Dedifferentiated amniotic fluid mesenchymal stem cell (primary cell): ENCODE measurements at regions not wholly inside any gene's neighbourhood (a gene's known extent, or its start where the extent isn't known, plus 50 kb on each side); places are given as distances from the start of the nearest gene placed in this dataset.

Source experiments
- DNase-seq: peaks from one replicate; pipeline ENCODE4 v3.0.0-alpha.2; 2016; ENCODE audit errors: extremely low spot score

GRCh38 chr12:127885954-127886750 lies 380.8 kb upstream of the TMEM132C start:
- DNase-seq, result no peak

- no peak for DNase-seq
These were observed 380.1 kb upstream of the TMEM132C start for GRCh38 chr12:127886827-127887226.

- DNase-seq, result peak; percentile 75
These were observed 377.8 kb upstream of the TMEM132C start for GRCh38 chr12:127888943-127889719.

GRCh38 chr12:127893895-127894609 lies 372.9 kb upstream of the TMEM132C start:
- no peak for DNase-seq

- no peak for DNase-seq
These were observed 370.3 kb upstream of the TMEM132C start for GRCh38 chr12:127896661-127897060.

- no peak for DNase-seq
These were observed 368.4 kb upstream of the TMEM132C start for GRCh38 chr12:127898616-127899015.

- no peak for DNase-seq
These were observed 367.0 kb upstream of the TMEM132C start for GRCh38 chr12:127899971-127900370.

- DNase-seq, result no peak
These were observed 366.6 kb upstream of the TMEM132C start for GRCh38 chr12:127900386-127900785.

- DNase-seq, result peak; percentile 47
These were observed 363.8 kb upstream of the TMEM132C start for GRCh38 chr12:127903146-127903545.

- peak; percentile 69 for DNase-seq
These were observed 357.9 kb upstream of the TMEM132C start for GRCh38 chr12:127909041-127909440.

- DNase-seq, result no peak
These were observed 355.7 kb upstream of the TMEM132C start for GRCh38 chr12:127911291-127911690.

GRCh38 chr12:127912035-127912665 lies 354.8 kb upstream of the TMEM132C start:
- no peak for DNase-seq

GRCh38 chr12:127923501-127923900 lies 343.5 kb upstream of the TMEM132C start:
- DNase-seq, result no peak

GRCh38 chr12:127925971-127926370 lies 341.0 kb upstream of the TMEM132C start:
- DNase-seq, result peak; percentile 64

GRCh38 chr12:127928178-127928577 lies 338.8 kb upstream of the TMEM132C start:
- no peak for DNase-seq

- peak; percentile 71 for DNase-seq
These were observed 338.1 kb upstream of the TMEM132C start for GRCh38 chr12:127928615-127929571.

- DNase-seq, result no peak
These were observed 336.8 kb upstream of the TMEM132C start for GRCh38 chr12:127930122-127930521.

- no peak for DNase-seq
These were observed 332.6 kb upstream of the TMEM132C start for GRCh38 chr12:127934409-127934808.

GRCh38 chr12:127936463-127936862 lies 330.5 kb upstream of the TMEM132C start:
- DNase-seq, result no peak

- peak; percentile 30 for DNase-seq
These were observed 325.6 kb upstream of the TMEM132C start for GRCh38 chr12:127941332-127941731.

- no peak for DNase-seq
These were observed 324.0 kb upstream of the TMEM132C start for GRCh38 chr12:127942981-127943380.
